GM21619 (cell line): ENCODE measurements at regions not wholly inside any gene's neighbourhood (a gene's known extent, or its start where the extent isn't known, plus 50 kb on each side); places are given as distances from the start of the nearest gene placed in this dataset.
"Not testable (repeated sequence)": the region's sequence is repeated elsewhere in the genome, so short reads cannot be mapped to it uniquely, and the experiment has no call there.

Experiments used
- ATAC-seq: cut with Tn5 transposase; IDR thresholded peaks from one replicate; pipeline ENCODE4 v1.9.1; 2021; ENCODE audit not compliant: unreplicated experiment

DNA sequence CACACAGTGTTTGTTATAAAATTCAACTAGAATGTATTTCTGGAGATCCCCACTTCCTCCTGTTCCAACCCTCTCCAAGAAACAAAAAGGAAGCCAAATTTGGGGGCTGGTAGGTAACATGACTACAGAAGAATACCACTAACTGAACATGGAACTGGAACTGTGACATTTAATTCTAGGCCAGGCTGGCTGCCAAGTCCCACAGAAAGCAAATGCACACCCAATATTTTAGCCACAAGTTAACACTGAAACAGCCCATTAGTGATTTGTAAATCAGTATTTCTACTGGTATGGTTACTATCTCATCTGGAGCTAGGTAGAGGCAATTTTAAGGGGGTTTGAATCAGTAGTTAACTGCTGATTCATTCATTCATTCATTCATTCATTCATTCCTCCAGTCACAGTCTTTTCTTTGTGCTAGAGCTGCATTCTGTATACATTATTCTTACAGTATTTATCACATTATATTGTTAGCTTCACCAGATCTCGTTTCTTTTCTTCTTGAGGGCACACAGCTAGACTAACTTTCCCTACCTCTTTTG, 131.7 kb upstream of the GDNF start:
- no peak for ATAC-seq

DNA sequence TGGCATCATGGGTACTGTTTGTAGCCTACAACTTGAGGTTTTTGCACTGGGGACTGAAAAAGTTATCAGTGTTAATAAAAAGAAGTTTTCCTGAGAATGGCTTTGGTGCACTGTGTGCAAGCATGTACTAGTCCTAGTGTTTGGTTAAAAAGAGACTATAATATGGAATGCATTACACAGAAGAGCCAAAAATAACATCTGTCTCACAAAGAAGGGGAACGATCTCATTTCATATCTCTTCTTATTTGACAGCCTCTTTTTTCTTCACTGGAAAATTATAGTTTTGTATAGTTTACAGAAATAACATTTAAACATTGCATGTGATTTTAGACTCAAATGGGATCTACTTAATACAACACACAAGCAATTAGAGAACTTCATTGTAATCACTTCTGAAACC, 127.0 kb upstream of the GDNF start:
- no peak for ATAC-seq

DNA sequence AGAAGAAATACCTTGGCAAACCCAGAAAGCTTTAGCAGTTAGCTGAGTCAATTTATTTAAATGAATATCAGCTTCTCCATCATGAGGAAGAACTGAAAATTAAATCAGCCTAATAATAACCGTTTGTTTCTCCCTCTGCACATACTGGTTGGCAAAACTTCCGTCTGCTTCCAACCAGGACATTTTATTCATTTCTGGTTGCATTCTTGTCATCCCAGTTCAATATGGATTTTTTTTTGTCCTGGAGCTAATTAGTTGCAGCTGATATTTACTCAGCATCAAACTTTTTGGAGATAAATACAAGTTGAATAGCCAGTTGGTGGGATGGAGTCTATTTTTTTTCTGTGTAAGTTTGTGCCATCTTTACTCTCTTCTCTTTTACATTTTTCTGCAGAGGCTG, 126.5 kb upstream of the GDNF start:
- ATAC-seq: no peak

- ATAC-seq: no peak
Measured at GRCh38 chr5:37962389-37962788, 122.5 kb upstream of the GDNF start.

GRCh38 chr5:37957218-37957617, 117.4 kb upstream of the GDNF start:
- no peak for ATAC-seq

DNA sequence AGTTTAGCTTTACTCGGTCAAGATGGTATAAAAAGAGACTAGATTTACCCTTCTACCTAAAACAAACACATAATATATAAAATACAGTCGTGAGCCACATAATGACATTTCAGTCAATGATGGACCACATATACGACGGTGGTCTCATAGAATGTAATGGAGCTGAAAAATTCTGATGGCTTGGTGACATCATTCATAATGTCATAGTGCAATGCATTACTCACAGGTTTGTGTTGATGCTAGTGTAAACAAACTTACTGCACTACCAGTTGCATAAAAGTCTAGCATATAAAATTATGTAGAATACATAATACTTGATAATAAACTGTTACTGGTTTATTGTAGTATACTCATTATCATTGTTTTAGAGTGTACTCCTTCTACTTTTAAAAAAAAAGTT, 115.9 kb upstream of the GDNF start:
- ATAC-seq: no peak

- no peak for ATAC-seq
Measured at GRCh38 chr5:37954561-37954960, 114.7 kb upstream of the GDNF start.

DNA sequence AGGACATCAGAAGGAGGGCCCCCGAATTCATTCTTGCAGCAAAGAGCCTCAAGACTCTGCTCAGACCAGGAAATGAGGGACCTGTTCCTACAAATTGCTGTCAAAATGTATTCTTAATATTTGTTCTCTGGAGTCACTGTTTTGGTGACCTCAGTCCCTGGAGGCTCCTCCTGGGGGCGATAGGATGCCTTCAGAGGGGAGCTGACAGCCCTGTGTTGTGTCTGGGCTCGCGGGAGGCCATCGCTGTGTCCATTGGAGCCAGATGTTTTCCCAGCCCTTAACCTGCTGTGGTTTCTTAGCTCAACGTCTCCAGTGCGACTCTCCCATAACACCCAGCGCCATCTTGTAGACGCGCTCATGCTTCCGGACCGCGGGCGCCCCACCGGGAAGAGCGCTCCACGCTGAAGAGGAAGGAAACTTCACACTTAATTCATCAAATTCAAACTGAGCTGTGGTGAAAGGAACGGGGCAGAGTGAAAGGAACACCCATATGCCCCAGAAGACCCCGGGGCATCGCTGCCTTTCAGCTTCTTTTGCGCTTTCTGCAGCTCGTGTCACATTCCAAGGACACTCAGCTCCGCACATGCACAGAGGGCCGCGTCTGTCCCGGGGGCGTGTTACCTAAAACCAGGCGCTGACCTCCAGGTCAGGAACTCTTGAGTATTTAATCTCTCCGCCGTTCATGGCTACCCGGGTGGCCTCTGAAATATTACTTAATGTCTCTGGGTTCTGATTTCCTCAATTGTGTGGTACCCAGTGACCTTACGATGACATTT, 112.3 kb upstream of the GDNF start:
- no peak for ATAC-seq

DNA sequence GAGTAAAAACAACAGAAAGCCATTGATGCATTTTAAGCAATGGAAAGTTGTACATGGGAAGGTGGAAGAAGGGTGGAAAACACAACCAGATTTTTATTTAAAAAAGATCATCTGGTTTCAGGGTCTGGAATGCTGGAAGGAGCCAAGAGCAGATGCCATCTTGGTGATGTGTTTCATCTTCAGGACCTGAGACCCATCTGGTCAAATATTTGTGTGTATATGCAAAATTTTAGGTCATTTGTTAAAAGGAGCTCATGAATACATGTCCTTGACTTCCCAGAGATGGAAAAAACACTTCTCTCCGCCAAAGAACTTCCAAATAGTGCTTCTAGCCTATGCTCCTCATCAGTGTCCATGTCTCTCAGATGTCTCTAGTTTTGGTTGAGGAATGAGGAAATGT, 110.6 kb upstream of the GDNF start:
- no peak for ATAC-seq

- no peak for ATAC-seq
Measured at GRCh38 chr5:37945446-37945845, 105.6 kb upstream of the GDNF start.

GRCh38 chr5:37943136-37943535, 103.3 kb upstream of the GDNF start:
- ATAC-seq: not testable (repeated sequence)

DNA sequence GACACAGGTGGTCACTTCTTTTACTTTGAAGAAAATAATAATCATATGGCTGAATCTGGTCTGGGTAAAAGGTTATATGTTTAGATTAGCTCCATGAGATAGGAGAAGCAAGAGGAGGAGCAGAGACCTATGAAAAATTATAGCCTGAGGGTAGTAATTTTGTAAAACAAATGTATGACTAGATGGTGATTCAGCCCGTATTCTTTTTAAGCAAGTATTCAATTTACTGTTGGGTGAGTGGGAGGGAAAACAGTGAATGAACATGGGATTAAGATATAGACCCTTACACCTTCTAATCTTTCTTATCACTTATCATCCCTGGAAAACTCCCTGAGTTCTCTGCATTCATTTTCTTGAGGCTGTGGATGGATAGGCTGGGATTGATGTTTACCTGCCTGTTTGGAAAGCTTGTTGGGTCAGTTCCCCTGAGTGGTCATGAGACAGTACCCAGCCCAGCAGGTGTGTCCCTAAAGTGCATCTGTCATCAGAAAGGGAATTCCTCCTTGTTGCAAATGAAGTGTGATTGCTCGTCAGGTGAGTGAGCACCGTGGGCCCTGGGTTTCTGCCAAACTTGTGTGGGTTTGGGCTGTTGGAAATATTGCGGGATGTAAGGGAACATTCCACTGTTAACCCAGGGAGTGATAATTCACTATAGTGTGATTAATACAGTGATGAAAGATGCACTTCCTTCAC, 101.2 kb upstream of the GDNF start:
- no peak for ATAC-seq

GRCh38 chr5:37938861-37939260, 99.0 kb upstream of the GDNF start:
- no peak for ATAC-seq

- ATAC-seq: no peak
Measured at GRCh38 chr5:37938076-37938852, 98.4 kb upstream of the GDNF start.

DNA sequence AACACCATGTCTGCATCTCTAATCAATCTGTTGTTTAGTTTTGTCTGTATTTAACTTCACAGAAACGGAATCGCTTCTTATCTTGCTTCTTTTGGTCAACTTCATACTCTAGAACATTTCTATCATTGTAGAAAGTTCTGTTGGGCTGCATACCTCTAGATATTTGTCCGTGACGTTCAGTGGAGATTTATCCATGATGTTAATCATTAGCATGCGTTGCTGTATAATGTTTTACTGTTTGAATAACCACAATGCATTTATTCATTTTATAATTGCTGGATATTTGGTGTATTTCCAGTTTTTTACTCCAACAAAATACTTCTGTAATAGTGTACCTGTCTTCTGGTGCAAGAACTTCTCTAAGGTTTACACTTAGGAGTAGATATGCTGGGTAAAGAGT, 96.2 kb upstream of the GDNF start:
- no peak for ATAC-seq

GRCh38 chr5:37933576-37933975, 93.7 kb upstream of the GDNF start:
- no peak for ATAC-seq

DNA sequence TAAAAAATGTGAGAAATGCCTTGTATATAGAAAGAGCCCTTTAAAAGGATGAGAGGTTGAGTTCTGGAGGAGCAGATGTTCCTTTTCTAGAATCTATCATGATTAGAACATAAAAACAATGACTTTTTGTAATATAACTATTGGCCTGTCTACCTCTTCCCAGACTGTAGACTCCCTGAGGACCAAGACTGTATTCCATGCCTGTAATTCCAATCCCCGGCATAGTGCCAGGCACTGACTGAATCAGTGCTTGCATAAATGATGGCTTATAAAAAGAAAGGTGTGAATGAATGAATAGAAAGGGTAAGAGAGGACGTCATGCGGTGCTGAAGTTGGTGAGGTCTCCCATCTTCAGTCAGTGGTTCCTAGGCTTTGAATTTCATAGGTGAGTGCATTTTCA, 92.6 kb upstream of the GDNF start:
- no peak for ATAC-seq

- no peak for ATAC-seq
Measured at GRCh38 chr5:37931541-37931940, 91.7 kb upstream of the GDNF start.

GRCh38 chr5:37930350-37930749, 90.5 kb upstream of the GDNF start:
- ATAC-seq: no peak

DNA sequence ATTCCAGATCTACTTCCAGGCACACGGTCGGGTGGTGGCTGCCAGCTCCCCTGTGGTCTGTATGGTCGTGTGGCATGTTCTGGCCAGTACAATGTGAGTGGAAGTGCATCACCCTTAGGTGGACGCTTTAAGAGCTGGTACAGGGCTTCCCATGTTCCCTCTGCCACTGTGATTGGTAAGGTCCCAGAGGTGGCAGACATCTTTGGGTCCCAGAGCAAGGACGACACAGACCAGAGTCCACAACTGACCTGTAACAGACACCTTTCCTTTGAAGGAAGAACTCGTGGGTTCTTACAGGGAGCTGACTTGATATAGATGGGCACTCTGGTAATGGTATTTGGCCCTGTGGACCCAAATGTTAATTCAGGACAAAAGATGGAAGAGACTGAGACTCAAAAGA, 90.0 kb upstream of the GDNF start:
- ATAC-seq: no peak

- not testable (repeated sequence) for ATAC-seq
Measured at GRCh38 chr5:37927753-37928152, 87.9 kb upstream of the GDNF start.

GRCh38 chr5:37926732-37927131, 86.9 kb upstream of the GDNF start:
- no peak for ATAC-seq
